ENCODE measurements at regions not wholly inside any gene's neighbourhood (a gene's known extent, or its start where the extent isn't known, plus 50 kb on each side); places are given as distances from the start of the nearest gene placed in this dataset.

DNA sequence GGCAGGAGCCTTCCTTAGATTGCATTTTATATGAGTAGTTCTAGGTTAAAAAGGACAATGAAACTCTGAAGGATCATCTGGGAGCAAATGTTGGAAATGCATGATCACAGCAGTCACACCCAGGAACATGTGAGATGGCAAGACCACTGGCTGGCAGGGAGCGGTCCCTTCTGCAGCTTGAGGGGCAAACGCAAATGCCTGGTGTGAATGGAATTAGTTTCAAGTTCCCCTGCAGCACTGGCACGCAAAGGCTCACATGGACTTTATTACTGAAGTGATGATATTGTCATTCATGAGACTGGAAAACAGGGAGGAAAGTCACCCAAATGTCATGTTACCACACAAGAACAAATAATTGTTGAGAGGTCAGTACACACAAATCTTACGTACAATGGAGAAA, 223.3 kb downstream of the FBXO15 start:
- Histone ChIP-seq H3K4me3 (ENCODE audit: low read length) (no peak overlapping the region), H3K9me3 (ENCODE audit: control insufficient read depth, insufficient read depth, low read length) (no peaks in the 10 kb centered on the region), H3K27ac (ENCODE audit: low read length) (no peak overlapping the region), H3K36me3 (ENCODE audit: control insufficient read depth, insufficient read depth, low read length) (no peaks in the 10 kb centered on the region), H3K4me1 (ENCODE audit: control insufficient read depth, insufficient read depth, low read length) (no peaks in the 10 kb centered on the region), H3K27me3 (ENCODE audit: control insufficient read depth, insufficient read depth, low read length) (no peaks in the 10 kb centered on the region)
- no CpG with 5 or more reads among the region's 4 CpGs for WGBS (ENCODE audit: insufficient coverage, insufficient read length)
- DNase-seq (ENCODE audit: low read depth, low spot score) = no peak

DNA sequence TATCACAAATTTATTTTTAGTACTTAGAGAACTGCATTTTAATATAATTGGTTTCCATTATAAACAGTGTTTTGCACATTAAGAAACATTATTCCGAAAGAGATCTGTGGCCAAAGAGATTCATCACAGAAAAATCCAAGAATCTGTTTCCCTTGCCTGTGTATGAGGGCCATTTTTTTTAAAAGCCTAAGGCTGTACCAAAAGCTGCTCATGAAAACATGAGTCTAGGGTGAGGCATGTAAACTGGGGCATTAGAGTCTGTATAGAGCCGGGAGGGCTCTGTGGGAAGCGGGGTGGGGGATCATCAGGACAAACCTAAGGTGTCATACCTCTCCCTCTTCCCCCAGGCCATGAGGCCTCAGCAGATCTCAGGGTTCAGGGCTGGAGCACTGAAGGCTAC, 223.8 kb downstream of the FBXO15 start:
- Histone ChIP-seq H3K4me3 (ENCODE audit: low read length) (no peak overlapping the region), H3K36me3 (ENCODE audit: control insufficient read depth, insufficient read depth, low read length) (no peaks in the 10 kb centered on the region), H3K27me3 (ENCODE audit: control insufficient read depth, insufficient read depth, low read length) (no peaks in the 10 kb centered on the region), H3K27ac (ENCODE audit: low read length) (no peak overlapping the region), H3K9me3 (ENCODE audit: control insufficient read depth, insufficient read depth, low read length) (no peaks in the 10 kb centered on the region), H3K4me1 (ENCODE audit: control insufficient read depth, insufficient read depth, low read length) (no peaks in the 10 kb centered on the region)
- DNase-seq (ENCODE audit: low read depth, low spot score) = no peak
- no CpG with 5 or more reads among the region's 3 CpGs for WGBS (ENCODE audit: insufficient coverage, insufficient read length)

DNA sequence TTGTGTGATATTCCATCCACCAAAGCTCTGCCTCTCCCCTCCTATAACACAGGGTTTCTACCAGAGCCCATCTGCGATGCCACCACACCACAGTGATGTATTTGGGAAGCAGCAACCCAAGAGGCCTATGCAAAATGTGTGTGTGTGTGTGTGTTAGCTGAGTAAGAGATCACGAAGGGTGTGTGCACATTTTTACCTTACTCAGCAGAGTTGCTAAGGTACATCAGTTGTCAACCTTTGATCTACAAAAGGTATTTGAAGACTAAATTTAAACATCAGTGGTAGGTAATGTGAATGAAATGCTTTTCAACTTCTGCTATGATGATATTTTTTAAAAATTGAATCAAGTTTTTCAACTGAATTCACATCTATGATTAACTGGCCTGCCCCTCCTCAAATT, 227.6 kb downstream of the FBXO15 start:
- no peak for DNase-seq (ENCODE audit: low read depth, low spot score)
- no peaks in the 10 kb centered on the region for H3K27me3 ChIP-seq (ENCODE audit: control insufficient read depth, insufficient read depth, low read length)
- no peak overlapping the region for H3K4me3 ChIP-seq (ENCODE audit: low read length)
- no peaks in the 10 kb centered on the region for H3K36me3 ChIP-seq (ENCODE audit: control insufficient read depth, insufficient read depth, low read length)
- WGBS (ENCODE audit: insufficient coverage, insufficient read length) = no CpG with 5 or more reads among the region's 2 CpGs
- H3K27ac ChIP-seq (ENCODE audit: low read length) = no peak overlapping the region
- H3K9me3 ChIP-seq (ENCODE audit: control insufficient read depth, insufficient read depth, low read length) = no peaks in the 10 kb centered on the region
- no peaks in the 10 kb centered on the region for H3K4me1 ChIP-seq (ENCODE audit: control insufficient read depth, insufficient read depth, low read length)

DNA sequence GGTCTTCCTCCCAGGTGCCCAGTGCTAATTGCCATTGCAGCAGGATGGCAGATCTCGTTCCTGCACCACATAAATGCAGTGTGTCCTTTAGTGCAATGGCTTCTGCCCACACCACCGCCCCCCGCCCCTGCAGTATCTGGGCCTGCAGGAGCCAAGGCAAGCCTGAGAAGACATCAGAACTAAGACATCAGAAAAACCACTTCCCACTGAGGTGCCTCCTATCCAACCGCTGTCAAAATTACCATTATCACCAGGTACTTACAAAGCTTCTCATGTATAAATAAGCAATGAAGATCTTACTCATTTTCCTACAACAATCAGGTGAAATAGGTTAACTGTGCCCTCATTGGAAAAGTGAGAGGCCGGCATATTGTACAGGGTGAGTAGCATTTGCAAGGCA, 228.8 kb downstream of the FBXO15 start:
- DNase-seq (ENCODE audit: low read depth, low spot score) = no peak
- no peak overlapping the region for H3K4me3 ChIP-seq (ENCODE audit: low read length)
- no CpG with 5 or more reads among the region's 5 CpGs for WGBS (ENCODE audit: insufficient coverage, insufficient read length)
- no peaks in the 10 kb centered on the region for H3K27me3 ChIP-seq (ENCODE audit: control insufficient read depth, insufficient read depth, low read length)
- no peaks in the 10 kb centered on the region for H3K36me3 ChIP-seq (ENCODE audit: control insufficient read depth, insufficient read depth, low read length)
- H3K9me3 ChIP-seq (ENCODE audit: control insufficient read depth, insufficient read depth, low read length) = no peaks in the 10 kb centered on the region
- H3K4me1 ChIP-seq (ENCODE audit: control insufficient read depth, insufficient read depth, low read length) = no peaks in the 10 kb centered on the region
- no peak overlapping the region for H3K27ac ChIP-seq (ENCODE audit: low read length)

DNA sequence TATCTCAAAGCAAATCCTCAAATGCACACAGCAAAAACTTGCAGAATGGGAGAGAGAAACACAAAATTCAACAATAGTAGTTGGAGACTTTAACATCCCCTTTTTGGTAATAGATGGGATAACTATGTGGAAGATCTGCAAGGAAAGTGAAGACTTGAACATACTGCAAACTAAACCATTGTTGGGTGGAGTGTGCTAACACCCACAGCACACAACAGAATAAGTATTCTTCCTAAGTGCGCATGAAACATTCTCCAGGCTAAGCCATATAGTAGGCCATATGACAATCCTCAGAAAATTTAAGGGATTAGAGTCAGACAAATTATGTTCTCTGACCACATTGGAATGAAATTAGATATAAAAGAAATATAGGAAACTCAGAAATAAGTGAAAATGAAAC, 230.6 kb downstream of the FBXO15 start:
- H3K4me1 ChIP-seq (ENCODE audit: control insufficient read depth, insufficient read depth, low read length) = no peaks in the 10 kb centered on the region
- WGBS (ENCODE audit: insufficient coverage, insufficient read length) = no CpG with 5 or more reads among the region's 1 CpG

DNA sequence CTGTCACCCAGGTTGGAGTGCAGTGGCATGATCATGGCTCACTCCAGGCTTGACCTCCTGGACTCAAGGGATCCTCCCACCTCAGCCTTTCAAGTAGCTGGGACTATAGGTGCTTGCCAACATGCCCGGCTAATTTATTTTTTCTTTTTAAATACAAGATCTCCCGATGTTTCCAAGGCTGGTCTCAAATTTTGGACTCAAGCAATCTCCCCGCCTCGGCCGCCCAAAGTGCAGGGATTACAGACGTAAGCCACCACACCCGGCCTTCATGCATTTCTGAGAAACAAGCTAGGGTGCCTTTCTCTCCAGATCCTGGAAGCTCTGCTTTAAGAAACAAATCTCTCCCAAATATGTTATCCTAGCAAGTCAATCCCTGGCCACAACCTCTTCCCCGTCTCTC, 234.1 kb downstream of the FBXO15 start:
- DNase-seq (ENCODE audit: low read depth, low spot score) = no peak
- no peak overlapping the region for H3K4me3 ChIP-seq (ENCODE audit: low read length)
- H3K27me3 ChIP-seq (ENCODE audit: control insufficient read depth, insufficient read depth, low read length) = no peaks in the 10 kb centered on the region
- no CpG with 5 or more reads among the region's 8 CpGs for WGBS (ENCODE audit: insufficient coverage, insufficient read length)
- no peak overlapping the region for H3K27ac ChIP-seq (ENCODE audit: low read length)
- no peaks in the 10 kb centered on the region for H3K4me1 ChIP-seq (ENCODE audit: control insufficient read depth, insufficient read depth, low read length)
- H3K9me3 ChIP-seq (ENCODE audit: control insufficient read depth, insufficient read depth, low read length) = no peaks in the 10 kb centered on the region
- no peaks in the 10 kb centered on the region for H3K36me3 ChIP-seq (ENCODE audit: control insufficient read depth, insufficient read depth, low read length)

More for the DNA sequence above, 230.6 kb downstream of the FBXO15 start:
- Histone ChIP-seq H3K4me3 (ENCODE audit: low read length) (no peak overlapping the region), H3K9me3 (ENCODE audit: control insufficient read depth, insufficient read depth, low read length) (no peaks in the 10 kb centered on the region), H3K36me3 (ENCODE audit: control insufficient read depth, insufficient read depth, low read length) (no peaks in the 10 kb centered on the region), H3K27me3 (ENCODE audit: control insufficient read depth, insufficient read depth, low read length) (no peaks in the 10 kb centered on the region), H3K27ac (ENCODE audit: low read length) (no peak overlapping the region)
- DNase-seq (ENCODE audit: low read depth, low spot score) = no peak

DNA sequence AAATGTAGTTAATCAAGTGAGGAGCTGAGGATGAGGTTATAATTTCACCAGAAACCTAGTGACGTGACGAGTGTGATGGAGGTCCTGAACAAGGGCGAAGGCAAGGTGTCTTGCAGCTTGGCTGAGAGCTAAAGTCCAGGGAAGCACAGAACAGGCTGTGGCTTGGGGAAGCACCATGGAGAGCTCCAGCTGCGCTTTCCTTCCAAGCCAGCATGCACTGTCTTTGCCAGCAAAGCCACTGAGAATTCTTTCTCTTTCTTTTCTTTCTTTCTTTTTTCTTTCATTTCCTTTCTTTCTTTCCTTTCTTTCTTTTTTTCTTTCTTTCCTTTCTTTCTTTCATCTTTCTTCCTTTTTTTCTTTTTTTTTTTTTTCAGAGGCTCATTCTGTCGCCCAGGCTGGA, 239.3 kb downstream of the FBXO15 start:
- H3K4me3 ChIP-seq (ENCODE audit: low read length) = no peak overlapping the region
- no peaks in the 10 kb centered on the region for H3K9me3 ChIP-seq (ENCODE audit: control insufficient read depth, insufficient read depth, low read length)
- H3K36me3 ChIP-seq (ENCODE audit: control insufficient read depth, insufficient read depth, low read length) = no peaks in the 10 kb centered on the region
- no peak overlapping the region for H3K27ac ChIP-seq (ENCODE audit: low read length)
- no peak for DNase-seq (ENCODE audit: low read depth, low spot score)
- no peaks in the 10 kb centered on the region for H3K27me3 ChIP-seq (ENCODE audit: control insufficient read depth, insufficient read depth, low read length)
- no CpG with 5 or more reads among the region's 5 CpGs for WGBS (ENCODE audit: insufficient coverage, insufficient read length)
- H3K4me1 ChIP-seq (ENCODE audit: control insufficient read depth, insufficient read depth, low read length) = no peaks in the 10 kb centered on the region

DNA sequence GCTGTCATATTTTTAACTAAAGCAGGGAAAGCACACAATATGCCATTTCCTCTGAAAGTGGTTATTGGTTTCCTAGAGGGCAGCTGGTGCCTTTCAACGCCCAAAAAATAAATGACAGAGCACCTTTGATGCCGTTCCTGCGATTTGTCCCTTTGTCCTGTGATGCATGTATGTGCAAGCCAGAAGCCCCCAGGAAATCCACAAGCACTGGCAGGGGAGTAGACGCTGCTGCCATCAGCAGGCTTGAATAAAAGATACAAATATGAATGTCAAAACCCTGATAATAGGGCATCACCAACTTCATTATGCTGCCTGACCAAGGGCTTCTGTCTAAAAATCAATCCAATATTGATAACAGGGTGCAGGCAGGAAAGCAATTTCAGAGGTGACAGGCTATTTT, 246.1 kb downstream of the FBXO15 start:
- no peaks in the 10 kb centered on the region for H3K4me1 ChIP-seq (ENCODE audit: control insufficient read depth, insufficient read depth, low read length)
- no peaks in the 10 kb centered on the region for H3K9me3 ChIP-seq (ENCODE audit: control insufficient read depth, insufficient read depth, low read length)
- H3K36me3 ChIP-seq (ENCODE audit: control insufficient read depth, insufficient read depth, low read length) = no peaks in the 10 kb centered on the region
- H3K27ac ChIP-seq (ENCODE audit: low read length) = no peak overlapping the region
- DNase-seq (ENCODE audit: low read depth, low spot score) = no peak
- WGBS (ENCODE audit: insufficient coverage, insufficient read length) = no CpG with 5 or more reads among the region's 4 CpGs
- no peaks in the 10 kb centered on the region for H3K27me3 ChIP-seq (ENCODE audit: control insufficient read depth, insufficient read depth, low read length)
- H3K4me3 ChIP-seq (ENCODE audit: low read length) = no peak overlapping the region

DNA sequence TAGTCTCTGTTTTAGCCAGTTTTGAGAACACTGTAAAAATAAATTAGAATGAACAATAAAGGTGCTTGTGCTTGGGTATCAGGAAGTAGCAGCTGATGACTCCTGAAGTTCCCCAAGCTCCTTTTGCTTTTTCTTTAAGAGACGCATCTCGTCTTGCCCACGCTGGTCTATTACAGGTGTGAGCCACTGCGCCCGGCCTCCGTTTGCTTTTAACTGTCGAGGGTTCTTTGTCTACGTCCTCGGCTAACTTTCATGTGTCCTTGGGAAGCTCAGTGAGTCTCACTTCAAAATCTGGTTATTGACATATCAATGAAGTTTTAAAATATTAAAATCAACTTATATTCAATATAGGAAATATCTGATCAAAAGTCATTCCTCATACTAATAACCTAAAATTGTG, 246.5 kb downstream of the FBXO15 start:
- H3K27ac ChIP-seq (ENCODE audit: low read length) = no peak overlapping the region
- H3K4me3 ChIP-seq (ENCODE audit: low read length) = no peak overlapping the region
- no peaks in the 10 kb centered on the region for H3K36me3 ChIP-seq (ENCODE audit: control insufficient read depth, insufficient read depth, low read length)
- no peak for DNase-seq (ENCODE audit: low read depth, low spot score)
- H3K9me3 ChIP-seq (ENCODE audit: control insufficient read depth, insufficient read depth, low read length) = no peaks in the 10 kb centered on the region
- no peaks in the 10 kb centered on the region; the same call in 1 of the 2 replicates for H3K4me1 ChIP-seq (ENCODE audit: control insufficient read depth, insufficient read depth, low read length)
- WGBS (ENCODE audit: insufficient coverage, insufficient read length) = no CpG with 5 or more reads among the region's 9 CpGs
- H3K27me3 ChIP-seq (ENCODE audit: control insufficient read depth, insufficient read depth, low read length) = no peaks in the 10 kb centered on the region

DNA sequence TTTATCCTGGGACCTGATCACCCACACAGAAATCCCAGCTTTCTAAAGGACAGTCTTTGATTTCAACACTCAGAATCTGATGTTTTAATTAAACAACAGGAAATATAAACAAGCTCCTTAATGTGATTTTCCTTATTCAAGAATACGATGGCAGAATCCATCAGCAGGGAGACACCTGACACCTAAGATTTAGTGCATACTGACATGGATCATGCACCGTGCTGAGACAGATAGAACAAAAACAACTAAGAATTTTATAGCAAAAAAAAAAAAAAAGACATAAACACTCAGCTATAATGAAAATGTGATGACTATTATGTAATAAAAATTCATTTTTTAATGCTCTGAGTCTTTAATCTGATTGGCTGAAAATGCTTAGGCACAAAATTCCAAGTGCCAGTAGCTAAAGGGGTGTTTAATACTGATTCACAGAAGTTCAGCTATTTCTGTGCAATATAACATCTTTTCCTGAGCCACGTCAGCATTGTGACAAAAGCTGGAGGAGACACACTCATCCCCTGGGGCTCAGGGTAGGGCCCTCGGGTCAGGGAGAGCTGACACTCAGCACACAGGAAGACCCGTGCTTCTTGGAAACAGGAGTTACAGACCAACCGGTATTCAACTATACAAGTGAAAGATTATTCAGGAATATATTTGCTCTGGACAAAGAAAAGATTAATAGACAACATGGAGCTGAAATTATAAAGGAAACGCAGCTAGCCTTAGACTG, 247.4 kb downstream of the FBXO15 start:
- no CpG with 5 or more reads among the region's 7 CpGs for WGBS (ENCODE audit: insufficient coverage, insufficient read length)
- Histone ChIP-seq H3K27me3 (ENCODE audit: control insufficient read depth, insufficient read depth, low read length) (no peaks in the 10 kb centered on the region), H3K4me1 (ENCODE audit: control insufficient read depth, insufficient read depth, low read length) (peaks cover 1% of the 10 kb centered on the region; the same call in 1 of the 2 replicates), H3K27ac (ENCODE audit: low read length) (no peak overlapping the region), H3K9me3 (ENCODE audit: control insufficient read depth, insufficient read depth, low read length) (no peaks in the 10 kb centered on the region), H3K4me3 (ENCODE audit: low read length) (no peak overlapping the region), H3K36me3 (ENCODE audit: control insufficient read depth, insufficient read depth, low read length) (no peaks in the 10 kb centered on the region)
- no peak for DNase-seq (ENCODE audit: low read depth, low spot score)

DNA sequence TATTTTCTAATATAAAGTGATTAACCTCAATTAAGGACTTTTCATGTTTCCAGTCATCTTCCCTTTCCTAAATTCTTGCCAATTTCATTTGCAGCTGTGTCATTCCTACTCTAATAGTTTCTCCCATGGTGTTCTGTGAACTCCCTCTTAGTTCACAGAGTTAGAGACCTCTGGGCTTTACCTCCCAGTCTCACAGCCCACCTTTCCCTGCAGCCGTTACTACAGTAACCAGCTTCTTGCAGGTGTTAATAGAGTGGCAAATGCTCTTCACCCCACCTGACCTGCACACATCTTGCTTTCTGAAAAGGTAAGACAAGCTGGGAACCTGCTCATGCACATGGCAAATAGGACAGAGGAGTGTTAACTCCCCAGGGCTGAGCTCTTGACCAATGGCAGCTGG, 250.1 kb downstream of the FBXO15 start:
- no CpG with 5 or more reads among the region's 1 CpG for WGBS (ENCODE audit: insufficient coverage, insufficient read length)
- Histone ChIP-seq H3K4me3 (ENCODE audit: low read length) (no peak overlapping the region), H3K27ac (ENCODE audit: low read length) (no peak overlapping the region), H3K36me3 (ENCODE audit: control insufficient read depth, insufficient read depth, low read length) (no peaks in the 10 kb centered on the region), H3K27me3 (ENCODE audit: control insufficient read depth, insufficient read depth, low read length) (no peaks in the 10 kb centered on the region), H3K9me3 (ENCODE audit: control insufficient read depth, insufficient read depth, low read length) (no peaks in the 10 kb centered on the region), H3K4me1 (ENCODE audit: control insufficient read depth, insufficient read depth, low read length) (peaks cover 5% of the 10 kb centered on the region)
- DNase-seq (ENCODE audit: low read depth, low spot score) = no peak

Data from iPS DF 6.9 (cell line).